NCI-H146 treated with DMSO at 0.1 percent for 48 hours (cell line): ENCODE measurements at regions not wholly inside any gene's neighbourhood (a gene's known extent, or its start where the extent isn't known, plus 50 kb on each side); places are given as distances from the start of the nearest gene placed in this dataset.

ENCODE experiments used
- DNase-seq: peaks from one replicate; lab custom pipeline; 2025; ENCODE audit not compliant: unreplicated experiment; lab: John Stamatoyannopoulos, UW

- DNase-seq, result no peak
Measured at GRCh38 chr2:60329225-60329624, 224.2 kb downstream of the BCL11A start.

GRCh38 chr2:60324536-60324935 is 228.9 kb downstream of the BCL11A start:
- no peak for DNase-seq

DNA sequence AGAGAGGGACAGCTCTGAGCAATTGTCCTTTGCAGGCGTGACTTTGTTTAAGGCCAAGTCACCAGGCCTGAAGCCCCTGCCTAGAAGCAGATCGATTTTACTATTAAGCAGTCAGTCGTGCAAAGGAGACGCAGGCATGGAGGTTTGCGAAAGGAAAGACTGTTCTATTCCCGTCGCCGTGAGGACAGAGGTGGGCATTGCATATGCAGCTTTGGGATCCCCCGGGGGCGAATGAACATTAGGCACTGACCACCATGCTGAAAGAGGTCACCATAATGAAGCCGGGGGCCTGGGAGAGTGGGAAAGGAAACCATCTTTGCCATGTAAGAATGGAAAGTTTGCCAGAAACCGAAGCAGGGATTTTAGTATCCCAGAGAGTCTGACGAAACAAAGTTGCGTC is 231.6 kb downstream of the BCL11A start:
- no peak for DNase-seq

DNA sequence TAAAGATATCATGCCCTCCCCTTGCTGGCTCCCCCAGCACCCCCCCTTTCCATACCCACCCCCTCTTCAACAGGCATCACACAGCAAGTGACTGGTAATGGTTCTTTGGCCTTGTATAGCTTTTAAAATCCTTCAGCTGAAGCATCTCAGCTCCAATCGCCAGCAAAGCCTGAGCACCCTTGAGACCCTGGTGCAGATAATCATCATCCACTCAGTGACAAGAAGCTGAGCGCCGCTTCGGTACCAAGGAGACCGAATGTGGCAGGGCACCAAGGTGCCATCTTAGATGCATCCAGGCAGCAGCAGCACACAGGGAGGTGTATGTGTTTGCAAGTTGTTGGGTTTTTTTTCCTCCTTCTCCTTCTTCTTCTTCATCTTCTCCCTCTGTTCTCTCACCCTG is 232.7 kb downstream of the BCL11A start:
- no peak for DNase-seq

DNA sequence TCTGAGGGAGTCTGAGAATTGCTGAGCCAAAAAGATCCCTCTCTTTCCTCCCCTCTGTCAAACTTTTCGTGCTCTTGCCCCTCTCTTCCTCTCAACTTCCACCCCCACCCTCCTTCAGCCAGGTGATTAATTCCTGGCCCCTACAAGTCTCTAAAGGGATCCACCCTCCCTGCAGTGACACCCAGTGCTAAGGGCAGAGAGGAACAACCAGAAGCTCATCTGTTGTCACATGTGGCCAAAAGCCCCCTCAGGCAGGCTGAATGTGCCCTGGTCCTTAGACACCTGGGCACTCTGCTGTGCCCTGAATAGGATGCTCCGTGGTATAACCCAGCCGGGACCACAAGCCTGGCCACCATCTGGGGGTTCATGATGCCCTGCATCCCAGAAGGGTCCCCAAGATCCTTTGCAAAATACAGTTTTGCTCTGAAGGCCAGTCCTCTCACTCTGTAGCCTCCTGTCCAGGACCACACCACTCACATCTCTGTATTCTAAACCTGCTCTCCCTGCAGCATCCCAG is 234.4 kb downstream of the BCL11A start:
- no peak for DNase-seq

GRCh38 chr2:60318544-60318943 is 234.9 kb downstream of the BCL11A start:
- no peak for DNase-seq

- no peak for DNase-seq
Measured at GRCh38 chr2:60317844-60318243, 235.6 kb downstream of the BCL11A start.

- no peak for DNase-seq
Measured at GRCh38 chr2:60317034-60317386, 236.4 kb downstream of the BCL11A start.

DNA sequence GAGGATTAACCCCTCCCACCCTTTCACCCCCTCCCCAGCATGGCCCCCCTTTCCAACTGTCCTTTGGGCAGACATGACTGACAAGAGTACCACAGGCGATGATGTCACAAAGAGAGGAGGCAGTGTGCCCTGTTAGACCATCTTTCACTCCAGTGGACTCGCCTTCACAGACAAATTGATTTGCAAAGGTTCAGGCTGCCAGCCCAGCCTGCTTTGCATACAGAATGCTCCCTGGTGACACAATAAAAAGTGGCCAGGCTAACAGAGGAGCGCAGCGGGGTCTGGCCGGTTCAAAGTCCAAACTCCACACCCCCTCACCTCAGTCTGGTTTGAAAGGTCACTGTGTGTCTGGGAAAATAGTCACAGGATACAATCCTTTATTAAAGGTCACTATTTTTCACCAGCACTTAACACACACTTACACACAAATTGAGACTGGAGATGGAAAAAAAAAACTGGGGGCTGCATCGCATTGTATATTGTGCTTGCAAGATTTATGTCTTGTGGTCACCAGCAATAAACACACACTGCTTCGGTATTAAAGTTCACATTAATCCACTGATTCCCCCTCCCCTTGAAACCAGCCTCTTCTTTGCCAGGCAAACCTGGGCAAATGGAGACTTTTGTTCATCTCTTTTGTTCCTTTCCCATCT is 236.9 kb downstream of the BCL11A start:
- DNase-seq, result no peak

- DNase-seq, result no peak
Measured at GRCh38 chr2:60313470-60314172, 239.8 kb downstream of the BCL11A start.

DNA sequence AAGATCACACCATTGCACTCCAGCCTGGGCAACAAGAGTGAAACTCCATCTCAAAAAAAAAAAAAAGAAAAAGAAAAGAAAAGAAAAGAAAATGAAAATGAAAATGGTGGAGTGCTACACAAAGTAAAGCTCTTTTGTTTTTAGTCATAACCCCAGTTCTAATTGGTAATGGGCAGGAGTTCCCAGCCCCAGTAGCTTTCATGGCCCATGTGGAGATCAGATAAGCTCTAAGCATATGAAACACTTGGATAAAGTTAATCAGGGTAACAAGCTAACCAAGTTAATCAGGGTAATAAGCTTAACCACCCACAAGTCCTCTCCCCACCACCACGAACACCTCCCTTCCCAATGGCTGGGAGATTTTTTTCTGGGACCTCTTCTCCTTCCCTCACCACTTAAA is 240.8 kb downstream of the BCL11A start:
- DNase-seq, result no peak

GRCh38 chr2:60311524-60311923 is 241.9 kb downstream of the BCL11A start:
- no peak for DNase-seq

- DNase-seq, result no peak
Measured at GRCh38 chr2:60309941-60310660, 243.4 kb downstream of the BCL11A start.

GRCh38 chr2:60309336-60309735 is 244.1 kb downstream of the BCL11A start:
- no peak for DNase-seq

DNA sequence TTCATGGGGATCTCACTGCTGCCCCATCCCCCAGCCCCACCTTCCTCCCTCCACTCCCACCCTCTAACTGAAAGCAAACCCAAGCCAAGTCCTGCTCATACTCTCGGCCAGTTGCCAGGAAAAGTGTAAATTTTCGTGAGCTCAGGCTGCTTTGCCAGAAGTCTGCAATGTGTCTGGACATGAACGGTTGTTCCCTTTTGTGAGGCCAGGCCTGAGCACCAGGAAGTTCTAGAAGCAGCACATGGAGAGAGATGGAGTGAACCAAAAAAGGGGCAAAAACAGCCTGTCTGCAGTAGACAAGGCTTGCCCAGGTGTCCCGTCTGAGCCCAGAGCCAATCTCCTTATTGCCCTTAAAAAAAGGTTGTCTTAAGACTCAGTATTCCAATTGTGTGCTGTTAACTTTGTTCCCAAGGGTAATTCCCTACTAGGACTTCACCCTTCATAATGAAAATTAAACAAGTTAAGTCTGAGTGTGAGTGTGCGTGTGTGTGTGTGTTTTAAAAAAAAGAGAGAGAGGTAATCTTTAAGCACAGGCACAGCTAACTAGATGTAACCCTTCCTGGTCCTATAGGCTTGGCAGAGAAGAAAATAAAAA is 247.1 kb downstream of the BCL11A start:
- no peak for DNase-seq

DNA sequence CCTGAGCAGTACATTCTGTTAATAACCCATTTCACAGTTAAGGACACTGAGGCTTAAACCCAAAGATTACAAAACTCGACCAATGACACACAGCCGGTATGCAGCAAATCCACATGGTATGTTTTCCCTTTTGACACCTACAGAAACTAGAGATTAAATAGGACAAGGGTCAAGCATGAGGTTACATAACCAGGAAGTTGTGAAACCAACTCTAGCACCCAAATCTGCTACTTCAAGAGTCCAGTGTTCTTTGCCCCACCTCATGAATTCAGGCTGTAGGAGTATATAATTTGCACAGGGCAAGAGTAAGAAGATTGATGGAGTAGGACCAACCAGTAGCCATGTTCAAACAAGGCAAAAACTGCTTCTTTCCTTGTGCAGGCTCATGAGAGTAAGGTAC is 249.8 kb downstream of the BCL11A start:
- no peak for DNase-seq

DNA sequence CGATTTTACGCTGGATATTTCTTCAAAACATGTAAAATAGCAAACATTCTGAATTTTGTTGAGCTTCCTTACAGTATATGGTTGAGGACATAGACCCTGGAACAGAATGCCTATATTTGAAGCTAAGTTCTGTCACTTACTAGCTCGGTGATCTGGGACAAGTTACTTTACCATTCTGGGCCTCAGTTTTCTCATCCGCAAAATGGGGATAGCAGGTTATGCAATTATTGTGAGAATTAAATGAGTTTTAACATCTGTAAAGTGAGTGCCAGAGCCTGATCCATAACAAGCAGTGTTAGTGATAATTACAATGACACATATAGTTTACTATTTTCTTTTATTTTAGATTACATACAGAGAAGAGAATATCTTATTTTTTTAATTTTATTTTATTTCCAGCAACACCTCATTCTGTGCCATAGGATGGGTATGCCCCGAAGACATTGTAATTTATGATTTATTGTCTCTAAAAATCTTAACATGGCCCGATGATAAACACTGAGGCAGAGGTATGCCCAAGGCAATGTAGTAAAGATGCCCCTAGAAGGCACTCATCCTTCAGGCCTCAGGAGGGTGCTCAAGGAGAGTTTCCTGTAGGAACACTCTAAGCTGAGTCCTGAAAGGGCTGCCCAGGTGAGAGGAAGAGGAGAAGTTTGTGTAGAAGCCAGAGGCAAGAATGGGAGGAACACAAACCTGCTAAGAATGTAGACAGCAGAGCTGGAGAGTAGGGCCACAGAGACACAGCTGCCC is 250.9 kb downstream of the BCL11A start:
- DNase-seq, result no peak

GRCh38 chr2:60301726-60302125 is 251.7 kb downstream of the BCL11A start:
- DNase-seq, result no peak

GRCh38 chr2:60299179-60299578 is 254.3 kb downstream of the BCL11A start:
- no peak for DNase-seq

- no peak for DNase-seq
Measured at GRCh38 chr2:60298006-60298696, 255.3 kb downstream of the BCL11A start.
